ENCODE measurements at regions not wholly inside any gene's neighbourhood (a gene's known extent, or its start where the extent isn't known, plus 50 kb on each side); places are given as distances from the start of the nearest gene placed in this dataset.

GRCh38 chr4:115923152-115923551 lies 809.7 kb upstream of the NDST4 start:
- no peak for DNase-seq (ENCODE audit: low spot score in 2 of 2)
- Histone ChIP-seq H3K9me3 (peaks cover 0 to 4% (median 0%) of the 10 kb centered on the region in 4 donors), H3K4me1 (no peaks in the 10 kb centered on the region), H3K36me3 (no peaks in the 10 kb centered on the region), H3K27ac (no peak overlapping the region), H3K27me3 (no peaks in the 10 kb centered on the region), H3K4me3 (no peak overlapping the region)
- TF ChIP-seq POLR2A (IDR thresholded peaks at IDR 0.05) (no peak), CTCF (IDR thresholded peaks at IDR 0.05) (no peak), EP300 (IDR thresholded peaks at IDR 0.05) (no peak)
- 70 to 75% methylated on average over 1 of the region's 1 CpG for WGBS, 2 donors

- Histone ChIP-seq H3K4me1 (no peaks in the 10 kb centered on the region), H3K27ac (no peak overlapping the region), H3K27me3 (no peaks in the 10 kb centered on the region), H3K4me3 (no peak overlapping the region), H3K36me3 (no peaks in the 10 kb centered on the region), H3K9me3 (peaks cover 0 to 4% (median 0%) of the 10 kb centered on the region in 4 donors)
- TF ChIP-seq CTCF (IDR thresholded peaks at IDR 0.05) (no peak), EP300 (IDR thresholded peaks at IDR 0.05) (no peak), POLR2A (IDR thresholded peaks at IDR 0.05) (no peak)
- no peak for DNase-seq (ENCODE audit: low spot score in 2 of 2)
- WGBS, 2 donors = 92 to 97% methylated on average over 18 of the region's 18 CpGs
Observed at GRCh38 chr4:115920637-115921036, 807.2 kb upstream of the NDST4 start.

- H3K27me3 ChIP-seq = no peaks in the 10 kb centered on the region
- H3K27ac ChIP-seq = no peak overlapping the region
- TF ChIP-seq CTCF (IDR thresholded peaks at IDR 0.05) = no peak
- no peak for TF ChIP-seq EP300 (IDR thresholded peaks at IDR 0.05)
- no peak for TF ChIP-seq POLR2A (IDR thresholded peaks at IDR 0.05)
- H3K36me3 ChIP-seq = no peaks in the 10 kb centered on the region
- DNase-seq (ENCODE audit: low spot score in 2 of 2) = no peak
- peaks cover 0 to 4% (median 0%) of the 10 kb centered on the region in 4 donors for H3K9me3 ChIP-seq
- no peaks in the 10 kb centered on the region for H3K4me1 ChIP-seq
- H3K4me3 ChIP-seq = no peak overlapping the region
Observed at GRCh38 chr4:115918149-115918548, 804.7 kb upstream of the NDST4 start.

GRCh38 chr4:115906428-115906827 lies 793.0 kb upstream of the NDST4 start:
- 62 to 68% methylated on average over 2 of the region's 2 CpGs for WGBS, 2 donors
- H3K4me3 ChIP-seq = no peak overlapping the region
- no peak for DNase-seq (ENCODE audit: low spot score in 2 of 2)
- H3K27ac ChIP-seq = no peak overlapping the region
- H3K27me3 ChIP-seq = no peaks in the 10 kb centered on the region
- TF ChIP-seq CTCF (IDR thresholded peaks at IDR 0.05) (no peak), EP300 (IDR thresholded peaks at IDR 0.05) (no peak), POLR2A (IDR thresholded peaks at IDR 0.05) (no peak)
- H3K4me1 ChIP-seq = no peaks in the 10 kb centered on the region
- H3K36me3 ChIP-seq = no peaks in the 10 kb centered on the region
- peaks cover 0 to 4% (median 0%) of the 10 kb centered on the region in 4 donors for H3K9me3 ChIP-seq

- DNase-seq (ENCODE audit: low spot score in 2 of 2) = no peak
- H3K27ac ChIP-seq = no peak overlapping the region
- no peaks in the 10 kb centered on the region for H3K9me3 ChIP-seq
- 77 to 86% methylated on average over 1 of the region's 1 CpG for WGBS, 2 donors
- H3K4me3 ChIP-seq = no peak overlapping the region
- H3K27me3 ChIP-seq = no peaks in the 10 kb centered on the region
- TF ChIP-seq CTCF (IDR thresholded peaks at IDR 0.05) (no peak), POLR2A (IDR thresholded peaks at IDR 0.05) (no peak), EP300 (IDR thresholded peaks at IDR 0.05) (no peak)
- H3K4me1 ChIP-seq = no peaks in the 10 kb centered on the region
- no peaks in the 10 kb centered on the region for H3K36me3 ChIP-seq
Observed at GRCh38 chr4:115883847-115884246, 770.4 kb upstream of the NDST4 start.

Data from tibial nerve (tissue), 4 donors.